ENCODE measurements at regions not wholly inside any gene's neighbourhood (a gene's known extent, or its start where the extent isn't known, plus 50 kb on each side); places are given as distances from the start of the nearest gene placed in this dataset.

- TF ChIP-seq CTCF (IDR thresholded peaks at IDR 0.05) = no peak
- TF ChIP-seq EZH2 (IDR thresholded peaks at IDR 0.05; ENCODE audit: borderline replicate concordance, insufficient read depth, low read depth, low read length, poor library complexity, severe bottlenecking) = no peak
Measured at GRCh38 chr3:182036382-182036781, 324.7 kb downstream of the SOX2 start.
